Liver (tissue), 8 donors: ENCODE measurements at regions not wholly inside any gene's neighbourhood (a gene's known extent, or its start where the extent isn't known, plus 50 kb on each side); places are given as distances from the start of the nearest gene placed in this dataset.

ENCODE experiments used
- DNase-seq: peaks from one replicate; pipeline ENCODE4 v3.0.0-alpha.2; 2017; ENCODE audit warnings: low spot score
- H3K27ac ChIP-seq, 2 donors: one replicate each; pipeline ENCODE4 v1.7.0; 2013; ENCODE audit warnings: inconsistent platforms in 2 of 2, low read length in 2 of 2, control low read depth in 1 of 2, low read depth in 1 of 2, mild to moderate bottlenecking in 1 of 2
- H3K27me3 ChIP-seq, 4 donors: one replicate each; pipeline versions ENCODE4 v1.6.1 to v1.7.0; 2013; ENCODE audit warnings: low read length in 3 of 4, inconsistent platforms in 1 of 4, mild to moderate bottlenecking in 1 of 4, moderate library complexity in 1 of 4; ENCODE audit not compliant: control insufficient read depth in 4 of 4, insufficient read depth in 4 of 4
- H3K36me3 ChIP-seq, 4 donors: one replicate each; pipeline versions ENCODE4 v1.6.1 to v1.7.0; 2013; ENCODE audit warnings: low read length in 3 of 4, mild to moderate bottlenecking in 3 of 4, low read depth in 1 of 4, moderate library complexity in 1 of 4; ENCODE audit not compliant: control insufficient read depth in 4 of 4, insufficient read depth in 3 of 4
- H3K4me1 ChIP-seq, 4 donors: one replicate each; pipeline versions ENCODE4 v1.6.1 to v1.7.0; 2013; ENCODE audit warnings: low read length in 3 of 4, mild to moderate bottlenecking in 3 of 4, moderate library complexity in 1 of 4; ENCODE audit not compliant: control insufficient read depth in 4 of 4, insufficient read depth in 4 of 4
- H3K4me3 ChIP-seq, 3 donors: one replicate each; pipeline versions ENCODE4 v1.6.1 to v1.7.0; 2013; ENCODE audit warnings: low read length in 3 of 3, control low read depth in 1 of 3, low read depth in 1 of 3, mild to moderate bottlenecking in 1 of 3
- H3K9ac ChIP-seq, 2 donors: one replicate each; pipeline ENCODE4 v1.7.0; 2013; ENCODE audit warnings: low read length in 2 of 2, mild to moderate bottlenecking in 2 of 2, moderate library complexity in 2 of 2, control low read depth in 1 of 2, low read depth in 1 of 2
- H3K9me3 ChIP-seq, 4 donors: one replicate each; pipeline versions ENCODE4 v1.6.1 to v1.7.0; 2013; ENCODE audit warnings: low read length in 3 of 4; ENCODE audit not compliant: control insufficient read depth in 4 of 4
- ATF3 ChIP-seq: IDR thresholded peaks from 2 replicates; pipeline ENCODE4 v1.6.1; 2016; ENCODE audit warnings: antibody characterized with exemption
- FOXA1 ChIP-seq: IDR thresholded peaks from 2 replicates; pipeline ENCODE4 v1.6.1; 2016; ENCODE audit warnings: antibody characterized with exemption
- GABPA ChIP-seq, 2 donors: IDR thresholded peaks in 1 of 2; conservative IDR thresholded peaks in 1 of 2; 2 replicates each; pipeline ENCODE4 v1.6.1; 2016; ENCODE audit warnings: antibody characterized with exemption in 2 of 2, mild to moderate bottlenecking in 1 of 2, moderate library complexity in 1 of 2
- HNF4A ChIP-seq, 2 donors: conservative IDR thresholded peaks; 2 replicates each; pipeline ENCODE4 v1.6.1; 2016; ENCODE audit warnings: antibody characterized with exemption in 2 of 2, mild to moderate bottlenecking in 2 of 2
- HNF4G ChIP-seq: IDR thresholded peaks from 2 replicates; pipeline ENCODE4 v1.6.1; 2016; ENCODE audit warnings: antibody characterized with exemption
- JUND ChIP-seq, 2 donors: IDR thresholded peaks; 2 replicates each; pipeline ENCODE4 v1.6.1; 2016; ENCODE audit warnings: antibody characterized with exemption in 2 of 2
- NR2F2 ChIP-seq: IDR thresholded peaks from 2 replicates; pipeline ENCODE4 v1.6.1; 2016; ENCODE audit warnings: antibody characterized with exemption
- RAD21 ChIP-seq, 2 donors: IDR thresholded peaks; 2 replicates each; pipeline ENCODE4 v1.6.1; 2016; ENCODE audit warnings: antibody characterized with exemption in 2 of 2, mild to moderate bottlenecking in 2 of 2
- REST ChIP-seq: IDR thresholded peaks from 2 replicates; pipeline ENCODE4 v1.6.1; 2016; ENCODE audit warnings: antibody characterized with exemption, mild to moderate bottlenecking
- RXRA ChIP-seq, 2 donors: IDR thresholded peaks; 2 replicates each; pipeline ENCODE4 v1.6.1; 2017 to 2018; ENCODE audit warnings: antibody characterized with exemption in 2 of 2, mild to moderate bottlenecking in 1 of 2
- SP1 ChIP-seq: IDR thresholded peaks from 2 replicates; pipeline ENCODE4 v1.6.1; 2018; ENCODE audit warnings: antibody characterized with exemption, mild to moderate bottlenecking
- YY1 ChIP-seq: IDR thresholded peaks from 2 replicates; pipeline ENCODE4 v1.6.1; 2016; ENCODE audit warnings: antibody characterized with exemption, mild to moderate bottlenecking
- WGBS: extraction: QIAGEN DNeasy Blood & Tissue Kit; methylation state at CpG from one replicate; pipeline ENCODE4 v1.1.7; 2013; 5-methylcytosine and 5-hydroxymethylcytosine counted together
- TF ChIP-seq, protein P1 (sequence below): IDR thresholded peaks from 2 replicates; pipeline ENCODE4 v1.6.1; 2016; ENCODE audit warnings: antibody characterized with exemption
- TF ChIP-seq, protein P2 (sequence below): fragments of 150-350 bp; IDR thresholded peaks from 2 replicates; pipeline ENCODE4 v1.5.1; 2017; ENCODE audit warnings: improper control_type of control experiment, low read depth, low read length; ENCODE audit not compliant: missing input control
- donor health status: healthy.
- donor health status: healthy.
- donor health status: healthy.
- donor health status: healthy.
- donor health status: healthy.

DNA sequence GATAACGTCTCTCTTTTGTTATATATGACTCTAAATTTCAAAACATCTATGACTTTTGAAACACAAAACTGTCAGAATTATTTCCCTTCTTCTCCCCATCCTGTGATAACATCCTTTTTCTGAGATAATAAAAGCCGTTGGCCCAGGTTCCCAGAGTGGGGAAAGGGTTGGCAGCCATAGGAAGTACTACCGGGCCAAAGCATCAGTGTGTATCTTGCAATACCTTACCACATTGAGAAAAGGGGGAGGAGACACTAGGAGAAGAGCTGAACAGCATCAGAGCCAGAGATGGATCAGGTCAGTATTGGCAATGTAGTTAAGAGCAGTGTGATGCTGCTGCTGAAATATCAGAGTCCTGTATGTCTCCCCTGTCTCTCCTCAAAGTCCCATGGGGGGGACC, 210.0 kb upstream of the PROK2 start:
- Histone ChIP-seq H3K27ac (no peak overlapping the region), H3K4me3 (no peak overlapping the region)

GRCh38 chr3:71994203-71994602, 209.3 kb upstream of the PROK2 start:
- Histone ChIP-seq H3K36me3 (no peaks in the 10 kb centered on the region), H3K4me3 (no peak overlapping the region), H3K4me1 (no peaks in the 10 kb centered on the region), H3K9me3 (no peaks in the 10 kb centered on the region), H3K9ac (no peak overlapping the region), H3K27me3 (no peaks in the 10 kb centered on the region), H3K27ac (no peak overlapping the region)
- 83% methylated on average over 8 of the region's 8 CpGs for WGBS
- DNase-seq = no peak
- TF ChIP-seq FOXA1 = no peak
- no peak for TF ChIP-seq YY1
- TF ChIP-seq JUND (IDR thresholded peaks at IDR 0.05) = no peak
- TF ChIP-seq, protein P1, sequence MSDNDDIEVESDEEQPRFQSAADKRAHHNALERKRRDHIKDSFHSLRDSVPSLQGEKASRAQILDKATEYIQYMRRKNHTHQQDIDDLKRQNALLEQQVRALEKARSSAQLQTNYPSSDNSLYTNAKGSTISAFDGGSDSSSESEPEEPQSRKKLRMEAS = no peak
- TF ChIP-seq, protein P2, sequence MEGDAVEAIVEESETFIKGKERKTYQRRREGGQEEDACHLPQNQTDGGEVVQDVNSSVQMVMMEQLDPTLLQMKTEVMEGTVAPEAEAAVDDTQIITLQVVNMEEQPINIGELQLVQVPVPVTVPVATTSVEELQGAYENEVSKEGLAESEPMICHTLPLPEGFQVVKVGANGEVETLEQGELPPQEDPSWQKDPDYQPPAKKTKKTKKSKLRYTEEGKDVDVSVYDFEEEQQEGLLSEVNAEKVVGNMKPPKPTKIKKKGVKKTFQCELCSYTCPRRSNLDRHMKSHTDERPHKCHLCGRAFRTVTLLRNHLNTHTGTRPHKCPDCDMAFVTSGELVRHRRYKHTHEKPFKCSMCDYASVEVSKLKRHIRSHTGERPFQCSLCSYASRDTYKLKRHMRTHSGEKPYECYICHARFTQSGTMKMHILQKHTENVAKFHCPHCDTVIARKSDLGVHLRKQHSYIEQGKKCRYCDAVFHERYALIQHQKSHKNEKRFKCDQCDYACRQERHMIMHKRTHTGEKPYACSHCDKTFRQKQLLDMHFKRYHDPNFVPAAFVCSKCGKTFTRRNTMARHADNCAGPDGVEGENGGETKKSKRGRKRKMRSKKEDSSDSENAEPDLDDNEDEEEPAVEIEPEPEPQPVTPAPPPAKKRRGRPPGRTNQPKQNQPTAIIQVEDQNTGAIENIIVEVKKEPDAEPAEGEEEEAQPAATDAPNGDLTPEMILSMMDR = no peak
- TF ChIP-seq ATF3 = no peak
- TF ChIP-seq SP1 = no peak
- no peak for TF ChIP-seq HNF4A (conservative IDR thresholded peaks at IDR 0.05)
- TF ChIP-seq REST = no peak
- no peak for TF ChIP-seq GABPA (IDR thresholded peaks at IDR 0.05 in 1 of 2, conservative IDR thresholded peaks at IDR 0.05 in 1 of 2)

More for the DNA sequence above, 210.0 kb upstream of the PROK2 start:
- Histone ChIP-seq H3K36me3 (no peaks in the 10 kb centered on the region), H3K4me1 (no peaks in the 10 kb centered on the region), H3K9me3 (no peaks in the 10 kb centered on the region), H3K9ac (no peak overlapping the region), H3K27me3 (no peaks in the 10 kb centered on the region)
- DNase-seq = no peak
- TF ChIP-seq REST (no peak), FOXA1 (no peak), YY1 (no peak), RAD21 (IDR thresholded peaks at IDR 0.05) (no peak), RXRA (IDR thresholded peaks at IDR 0.05) (no peak), JUND (IDR thresholded peaks at IDR 0.05) (no peak), HNF4G (no peak), ATF3 (no peak), NR2F2 (no peak)
- TF ChIP-seq, protein P2 = no peak
- 52% methylated on average over 3 of the region's 3 CpGs for WGBS
